Stimulated activated CD8-positive, alpha-beta memory T cell treated with anti-CD3 and anti-CD28 coated beads, Interleukin-12 subunit alpha, Interleukin-12 subunit beta, amount 100 ng/mL, for 24 hours (primary cell): ENCODE measurements at regions not wholly inside any gene's neighbourhood (a gene's known extent, or its start where the extent isn't known, plus 50 kb on each side); places are given as distances from the start of the nearest gene placed in this dataset.

Source experiments
- DNase-seq: peaks from one replicate; pipeline ENCODE4 v3.0.0-alpha.2; 2020; ENCODE audit errors: extremely low read depth

- DNase-seq = no peak
Measured at GRCh38 chr4:140316799-140317198, 56.6 kb upstream of the SCOC start.

- DNase-seq = no peak
Measured at GRCh38 chr4:140315970-140316369, 57.5 kb upstream of the SCOC start.

GRCh38 chr4:140315438-140315837, 58.0 kb upstream of the SCOC start:
- DNase-seq = no peak

GRCh38 chr4:140315019-140315418, 58.4 kb upstream of the SCOC start:
- DNase-seq = no peak

- DNase-seq = no peak
Measured at GRCh38 chr4:140312100-140312499, 61.3 kb upstream of the SCOC start.

- DNase-seq = no peak
Measured at GRCh38 chr4:140311257-140311835, 62.1 kb upstream of the SCOC start.

GRCh38 chr4:140309124-140309870, 64.1 kb upstream of the SCOC start:
- no peak for DNase-seq

- no peak for DNase-seq
Measured at GRCh38 chr4:140308366-140309123, 64.9 kb upstream of the SCOC start.

- no peak for DNase-seq
Measured at GRCh38 chr4:140305053-140305452, 68.4 kb upstream of the SCOC start.

- no peak for DNase-seq
Measured at GRCh38 chr4:140304346-140304745, 69.1 kb upstream of the SCOC start.

- no peak for DNase-seq
Measured at GRCh38 chr4:140302151-140302859, 71.1 kb upstream of the SCOC start.

- no peak for DNase-seq
Measured at GRCh38 chr4:140300271-140300970, 73.0 kb upstream of the SCOC start.

- no peak for DNase-seq
Measured at GRCh38 chr4:140298001-140298400, 75.4 kb upstream of the SCOC start.

- no peak for DNase-seq
Measured at GRCh38 chr4:140297221-140297570, 76.2 kb upstream of the SCOC start.

GRCh38 chr4:140296335-140297220, 76.9 kb upstream of the SCOC start:
- no peak for DNase-seq

- no peak for DNase-seq
Measured at GRCh38 chr4:140293979-140294378, 79.5 kb upstream of the SCOC start.

GRCh38 chr4:140291259-140291658, 82.2 kb upstream of the SCOC start:
- DNase-seq = no peak

- DNase-seq = no peak
Measured at GRCh38 chr4:140289486-140289885, 84.0 kb upstream of the SCOC start.

- no peak for DNase-seq
Measured at GRCh38 chr4:140286456-140286855, 87.0 kb upstream of the SCOC start.

- DNase-seq = no peak
Measured at GRCh38 chr4:140284456-140284855, 89.0 kb upstream of the SCOC start.
